Globus pallidus (tissue), 1 donor: ENCODE measurements at regions not wholly inside any gene's neighbourhood (a gene's known extent, or its start where the extent isn't known, plus 50 kb on each side); places are given as distances from the start of the nearest gene placed in this dataset.
"Not testable (repeated sequence)": the region's sequence is repeated elsewhere in the genome, so short reads cannot be mapped to it uniquely, and the experiment has no call there.

Experiments used
- DNase-seq: peaks from one replicate; pipeline ENCODE4 v3.0.0-alpha.2; 2015; ENCODE audit warnings: low spot score

DNA sequence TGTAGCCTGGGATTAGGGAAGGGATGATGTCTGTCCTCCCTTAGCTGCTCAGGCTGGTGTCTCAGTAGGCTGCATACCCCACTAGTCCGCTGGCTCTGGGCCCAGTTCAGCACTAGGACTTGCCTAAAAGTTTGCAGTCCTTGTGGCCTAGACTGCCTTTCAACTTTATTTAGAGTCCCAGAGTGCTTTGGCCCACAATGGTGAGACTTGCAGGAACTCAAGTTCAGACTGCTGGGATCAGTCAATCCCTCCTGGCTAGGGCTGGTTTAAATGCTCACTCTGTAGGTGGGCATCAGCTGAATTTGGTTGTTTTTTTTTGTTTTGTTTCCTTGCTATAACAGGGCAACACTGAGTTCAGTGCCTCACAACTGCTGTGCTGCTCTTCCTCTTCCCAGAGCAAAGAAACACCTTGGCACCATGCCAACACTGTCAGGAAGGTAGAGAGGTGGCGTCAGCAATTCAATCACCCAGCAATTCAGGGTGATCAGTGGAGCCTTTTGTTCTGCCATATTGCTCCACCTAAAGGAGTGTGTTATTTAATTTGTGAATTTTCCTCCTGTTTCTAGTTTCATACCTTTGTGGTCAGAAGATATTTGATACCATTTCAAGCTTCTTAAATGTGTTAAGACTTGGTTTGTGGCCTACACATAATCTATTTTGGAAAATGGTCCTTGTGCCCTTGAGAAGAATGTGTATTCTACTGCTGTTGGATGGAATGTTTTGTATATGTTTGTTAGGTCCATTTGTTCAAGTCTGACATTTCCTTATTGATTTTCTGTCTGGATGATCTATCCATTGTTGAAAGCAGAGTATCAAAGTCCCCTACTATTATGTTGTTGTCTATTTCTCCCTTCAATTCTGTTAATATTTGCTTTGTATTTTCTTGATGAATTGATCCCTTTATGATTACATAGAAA, 284.0 kb upstream of the PMFBP1 start:
- DNase-seq, result no peak

DNA sequence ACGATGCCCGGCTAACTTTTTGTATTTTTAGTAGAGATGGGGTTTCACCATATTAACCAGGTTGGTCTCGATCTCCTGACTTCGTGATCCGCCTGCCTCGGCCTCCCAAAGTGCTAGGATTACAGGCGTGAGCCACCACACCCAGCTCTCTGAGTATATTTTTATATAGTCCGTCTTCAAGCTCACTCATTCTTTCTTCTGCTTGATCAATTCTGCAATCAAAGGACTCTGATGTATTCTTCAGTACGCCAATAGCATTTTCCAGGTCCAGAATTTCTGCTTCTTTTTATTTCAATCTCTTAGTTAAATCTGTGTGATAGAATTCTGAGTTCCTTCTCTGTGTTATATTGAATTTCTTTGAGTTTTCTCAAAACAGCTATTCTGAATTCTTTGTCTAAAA, 281.9 kb upstream of the PMFBP1 start:
- DNase-seq, result not testable (repeated sequence)

DNA sequence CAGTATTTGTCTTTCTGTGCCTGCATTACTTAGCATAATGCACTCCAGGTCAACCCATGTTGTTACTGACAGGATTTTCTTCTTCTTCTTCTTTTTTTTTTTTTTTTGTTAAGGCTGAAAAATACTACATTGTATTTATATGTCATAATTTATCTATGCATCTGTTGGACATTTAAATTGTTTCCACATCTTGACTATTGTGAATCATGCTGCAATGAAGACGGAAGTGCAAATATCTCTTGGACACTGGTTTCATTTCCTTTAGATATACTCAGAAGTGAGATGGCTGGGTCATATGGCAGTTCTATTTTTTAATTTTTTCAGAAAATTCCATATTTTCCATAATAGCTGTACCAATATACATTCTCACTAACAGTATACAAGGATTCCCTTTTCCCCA, 272.7 kb upstream of the PMFBP1 start:
- DNase-seq, result no peak

DNA sequence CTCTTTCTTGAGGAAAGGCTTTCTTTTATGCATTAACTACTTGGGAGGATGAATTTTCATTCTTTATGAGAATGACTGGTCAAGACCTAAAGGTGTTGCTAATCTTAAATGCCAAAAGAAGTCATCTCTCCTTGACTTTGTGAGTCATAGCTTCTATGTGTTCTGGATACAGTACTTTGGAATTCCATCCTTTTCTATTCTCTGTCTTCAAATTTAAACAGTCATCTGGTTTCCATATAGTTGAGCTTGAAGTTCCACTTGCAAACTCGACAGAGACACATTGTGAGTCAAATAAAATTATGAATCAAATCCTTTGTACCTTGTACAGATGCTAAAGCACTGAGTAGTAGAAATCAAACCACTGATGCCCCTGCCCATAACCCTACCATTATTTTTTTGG, 271.9 kb upstream of the PMFBP1 start:
- DNase-seq, result no peak

DNA sequence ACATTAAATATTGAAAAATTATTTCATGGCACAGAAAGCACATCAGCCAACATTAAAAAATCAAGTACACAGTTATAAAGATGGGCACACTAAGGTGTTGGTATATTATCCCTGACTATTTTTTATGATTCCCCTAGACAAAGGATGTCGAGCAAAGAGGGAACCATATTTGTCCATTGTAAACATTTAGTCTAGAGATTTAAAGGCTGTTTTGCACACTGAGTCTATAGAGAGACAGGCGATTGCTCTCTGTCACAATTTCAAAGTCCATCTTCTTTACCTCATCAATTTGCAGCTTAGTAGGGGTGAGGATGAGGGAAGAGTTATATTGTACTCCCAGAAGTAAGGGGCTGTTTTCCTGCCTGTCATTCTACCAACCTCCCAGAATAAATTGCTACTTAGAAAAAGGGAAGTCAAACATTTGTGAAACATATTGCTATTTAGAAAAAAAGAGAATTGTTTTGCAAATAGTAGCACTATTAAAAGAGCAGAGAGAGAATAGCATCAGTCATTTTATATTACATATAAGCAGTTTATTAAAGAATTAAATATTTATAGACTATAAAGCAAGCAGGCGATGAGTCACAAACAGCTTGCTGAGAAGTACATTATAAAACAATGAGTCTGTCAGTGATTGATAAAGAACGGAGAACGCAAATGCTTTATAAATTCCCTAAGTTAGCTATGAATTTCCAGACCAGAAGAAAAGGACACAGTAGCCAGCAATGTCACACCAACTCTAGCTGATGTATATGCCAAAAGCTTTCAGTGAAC, 270.6 kb upstream of the PMFBP1 start:
- no peak for DNase-seq

DNA sequence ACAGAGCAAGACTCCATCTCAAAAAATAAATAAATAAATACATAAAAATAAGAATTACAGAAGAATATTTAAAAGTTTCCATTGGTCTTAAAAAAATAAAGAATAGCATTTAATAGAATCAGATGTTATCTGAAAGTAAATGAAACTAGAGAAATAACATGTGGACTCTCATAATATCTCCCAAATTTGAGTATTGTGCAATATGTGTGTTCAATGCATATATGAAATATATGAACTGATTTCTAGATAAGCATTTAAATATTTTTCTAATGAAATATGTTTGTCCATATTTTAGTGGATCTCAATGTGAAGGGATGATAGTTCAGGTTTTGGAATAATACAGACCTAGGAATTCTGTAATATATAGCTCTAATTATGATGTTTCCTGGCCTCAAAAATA, 265.9 kb upstream of the PMFBP1 start:
- no peak for DNase-seq

DNA sequence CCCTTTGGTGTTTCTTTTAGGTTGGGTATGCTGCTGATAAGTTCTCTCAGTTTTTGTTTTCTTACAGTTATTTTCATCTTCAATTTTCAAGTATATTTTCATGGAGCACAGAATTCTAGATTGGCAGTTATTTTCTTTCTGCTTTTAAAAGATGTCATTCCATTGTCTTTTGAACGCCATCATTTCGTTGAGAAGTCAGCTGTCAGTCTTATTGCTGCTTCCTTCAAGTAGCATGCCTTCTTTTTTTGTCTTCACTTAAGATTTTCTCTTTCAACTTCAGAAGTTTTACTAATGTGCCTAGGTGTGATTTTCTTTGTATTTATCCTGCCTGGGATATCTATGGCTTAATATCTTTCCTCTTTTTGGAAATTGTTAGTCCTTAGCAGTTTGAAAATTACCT, 262.2 kb upstream of the PMFBP1 start:
- DNase-seq, result no peak

DNA sequence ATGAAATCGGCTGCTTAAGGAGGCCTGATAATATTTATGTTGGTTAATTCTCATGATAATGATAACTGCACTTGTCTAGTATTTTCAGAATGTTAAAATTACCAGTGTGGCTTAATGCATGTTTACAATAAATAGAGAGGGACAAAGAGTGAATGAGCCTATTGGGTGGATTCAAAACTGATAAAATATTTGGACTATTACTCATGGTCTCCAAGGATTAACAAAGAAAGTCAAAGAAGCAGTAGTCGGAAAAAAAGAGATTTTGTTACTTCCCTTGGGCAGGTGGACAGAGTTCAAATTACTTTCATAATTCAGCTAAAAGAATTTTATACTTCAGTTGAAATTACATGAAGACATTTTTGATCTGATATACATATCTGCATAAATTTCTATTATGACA, 258.2 kb upstream of the PMFBP1 start:
- no peak for DNase-seq

DNA sequence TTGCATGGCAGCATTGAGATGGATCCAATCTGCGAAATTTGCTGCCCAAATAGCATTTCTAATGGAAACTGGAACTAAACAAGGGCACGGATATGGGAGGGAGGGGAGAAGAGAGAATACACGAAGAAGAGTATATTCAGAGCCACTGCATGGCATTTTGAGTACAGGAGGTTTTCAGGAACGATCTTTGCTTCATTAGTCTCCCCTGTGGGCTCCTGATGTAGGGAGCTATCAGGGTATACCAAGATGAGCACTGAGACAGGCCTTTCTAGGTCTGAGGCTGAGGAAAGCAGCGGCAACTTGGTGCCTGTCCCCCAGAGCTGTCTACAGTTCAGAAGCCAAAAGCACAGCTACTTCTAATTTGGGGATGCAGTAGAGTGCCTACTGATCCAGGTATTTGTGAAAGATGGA, 257.7 kb upstream of the PMFBP1 start:
- DNase-seq, result peak; percentile 59

DNA sequence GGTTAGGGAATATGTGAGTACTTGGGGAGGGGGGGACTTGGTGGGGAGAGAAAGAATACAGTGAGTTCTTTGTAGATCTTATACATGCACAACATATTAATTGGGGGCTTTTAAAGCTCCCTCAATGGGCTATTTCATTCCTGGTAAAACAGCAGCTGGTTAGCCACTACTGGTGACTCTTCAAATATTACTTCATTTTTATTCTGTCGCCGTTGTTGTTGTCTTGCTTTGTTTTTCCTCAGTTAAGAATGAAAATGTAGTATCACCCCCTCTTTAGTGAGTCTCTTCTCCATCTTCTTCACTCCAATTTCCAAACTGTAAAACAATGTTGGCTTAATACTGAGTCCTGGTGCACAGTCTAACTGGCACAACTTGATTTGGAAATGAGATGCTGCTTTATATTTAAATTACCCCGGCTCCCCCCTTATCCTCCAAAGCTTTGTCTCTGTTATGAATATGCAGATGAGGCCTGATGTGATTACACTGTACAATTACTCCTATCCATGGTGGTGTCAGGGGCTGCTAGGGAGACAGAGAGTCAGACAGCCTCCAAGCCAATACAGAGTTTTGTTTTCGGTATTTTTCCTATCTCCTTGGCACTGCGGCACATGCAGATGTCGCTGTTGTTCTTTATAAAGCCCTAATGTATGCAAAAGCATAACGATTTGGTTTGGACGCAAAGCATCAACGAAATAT, 256.9 kb upstream of the PMFBP1 start:
- peak; percentile 99 for DNase-seq

DNA sequence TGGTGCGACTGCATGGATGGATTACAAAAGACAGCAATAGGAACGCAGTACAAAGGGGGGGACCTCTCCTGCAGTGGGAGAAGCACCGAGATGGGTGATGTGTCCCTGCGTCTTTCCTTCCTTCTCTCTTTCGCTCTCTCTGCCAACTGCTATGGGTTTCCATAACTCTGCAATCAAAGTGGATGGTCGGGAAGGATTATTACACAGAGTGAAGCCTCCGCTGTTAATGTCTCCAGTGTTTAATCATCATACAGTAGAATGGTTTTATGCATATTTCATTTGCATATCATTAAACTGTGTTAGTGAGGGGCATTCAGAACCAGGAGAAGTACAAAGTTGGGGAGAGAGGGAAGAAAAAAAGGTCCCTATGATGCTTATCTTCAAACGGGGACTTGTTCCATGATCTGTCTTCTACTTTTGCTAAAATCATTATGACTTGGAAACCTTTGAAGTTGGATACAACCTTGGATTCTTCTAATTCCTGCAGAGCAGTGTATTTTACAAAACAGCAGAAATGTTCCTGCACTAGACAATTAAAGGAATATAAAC, 255.9 kb upstream of the PMFBP1 start:
- DNase-seq, result peak; percentile 74

DNA sequence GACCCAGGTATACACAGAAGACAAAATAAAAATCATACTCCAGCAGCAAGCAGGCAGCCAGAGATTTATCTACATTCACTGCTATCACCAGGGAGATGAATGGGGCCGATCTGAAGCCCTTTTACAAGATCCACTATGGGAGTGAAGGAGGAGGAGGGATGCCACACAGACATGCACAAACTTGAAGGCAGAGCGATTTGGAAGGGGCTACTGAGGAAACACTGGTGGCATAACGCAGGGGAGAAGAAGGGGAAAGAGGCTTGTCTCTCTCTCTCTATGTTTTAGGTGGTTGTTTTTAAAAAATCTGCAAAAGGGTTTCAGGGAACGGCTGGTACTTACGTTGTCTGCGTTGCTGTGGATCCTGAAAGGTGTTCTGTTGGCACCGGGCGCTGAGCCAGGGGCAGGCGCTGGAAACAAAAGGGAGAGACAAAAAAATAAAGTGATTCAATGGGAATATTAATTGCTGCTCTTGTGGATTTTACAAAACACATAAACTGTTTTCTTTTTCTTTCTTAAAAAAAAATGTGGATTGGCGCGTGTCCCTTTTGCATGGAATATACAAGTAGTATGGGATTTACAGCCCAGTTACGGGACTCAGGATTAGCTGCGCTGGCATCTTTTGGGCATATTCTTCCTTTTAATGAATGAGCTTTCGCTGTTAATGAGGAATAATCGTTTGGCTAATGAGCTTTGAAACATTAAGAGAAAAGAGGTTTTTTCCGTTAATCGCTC, 255.3 kb upstream of the PMFBP1 start:
- peak; percentile 84 for DNase-seq

DNA sequence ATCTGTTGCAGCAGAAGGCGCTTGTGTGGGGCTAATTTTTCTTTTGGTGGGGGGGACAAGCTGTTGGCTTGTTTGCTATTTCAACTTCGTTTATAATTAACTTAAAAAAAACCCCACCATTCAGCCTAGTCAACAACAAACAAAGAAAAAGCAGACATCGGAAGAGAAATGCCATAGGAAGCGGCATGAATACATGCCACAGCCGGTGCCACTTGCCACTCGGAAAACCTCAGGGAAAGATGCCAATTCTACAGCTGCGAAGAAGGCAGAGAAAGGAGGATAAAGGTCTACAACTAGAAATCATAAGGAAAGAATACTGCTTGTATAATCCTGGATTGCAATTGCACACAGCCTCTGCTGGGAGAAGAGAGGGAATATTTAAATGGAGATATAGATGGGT, 254.4 kb upstream of the PMFBP1 start:
- peak; percentile 69 for DNase-seq

DNA sequence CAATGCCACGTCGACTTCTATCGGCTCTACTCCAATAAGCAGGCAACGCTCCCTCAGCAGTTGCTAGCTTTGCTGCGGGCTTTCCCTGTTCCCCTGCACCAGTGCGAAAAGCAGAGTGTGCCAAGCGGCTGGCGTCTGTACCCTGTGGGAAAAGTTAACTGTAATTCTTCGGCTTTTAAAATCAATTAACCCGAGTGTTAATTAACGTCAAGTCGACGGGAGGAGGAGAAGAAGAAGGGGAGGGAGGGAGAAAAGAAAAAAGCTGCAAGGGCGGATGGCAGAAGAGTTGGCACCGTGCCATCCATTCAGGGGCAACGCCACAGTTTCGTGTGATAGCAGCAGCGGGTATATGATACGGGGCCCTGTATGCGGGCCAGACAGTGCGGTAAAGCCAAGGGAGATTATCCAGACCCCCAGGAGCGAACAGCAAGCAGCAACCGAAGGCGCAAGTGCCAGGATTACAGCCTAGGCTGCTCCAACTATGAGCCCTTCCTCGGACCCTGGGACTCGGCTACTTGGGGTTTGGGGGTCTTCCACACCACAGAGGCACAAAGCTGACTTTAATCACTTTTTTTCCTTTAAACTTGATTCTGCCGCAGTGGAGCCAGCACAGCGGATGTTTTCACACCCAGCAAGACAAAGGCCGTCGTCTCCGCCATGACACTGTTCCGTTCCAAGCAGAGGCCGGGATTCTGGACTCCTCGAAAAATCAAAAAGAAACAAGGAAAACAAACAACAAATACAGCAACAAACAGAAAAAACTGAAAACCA, 253.8 kb upstream of the PMFBP1 start:
- DNase-seq, result peak; percentile 86

DNA sequence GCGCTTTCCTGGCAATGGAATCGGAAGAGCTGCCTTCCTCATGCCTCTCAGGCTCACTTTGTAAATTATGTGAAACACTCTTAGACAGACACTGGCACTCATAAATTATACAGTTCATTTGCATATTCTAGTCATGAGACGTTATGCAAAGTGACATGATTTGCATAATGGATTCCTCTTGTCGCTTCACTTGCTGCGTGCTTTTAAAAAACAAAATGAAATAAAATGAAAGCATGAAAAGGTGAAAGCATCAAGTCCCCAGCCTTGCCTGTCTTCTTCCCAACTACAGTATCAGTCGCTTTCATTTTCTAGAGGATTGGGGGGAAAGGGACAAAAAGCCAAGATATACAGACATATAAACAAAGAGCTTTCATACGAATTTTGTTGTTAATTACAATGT, 252.8 kb upstream of the PMFBP1 start:
- DNase-seq, result peak; percentile 78

DNA sequence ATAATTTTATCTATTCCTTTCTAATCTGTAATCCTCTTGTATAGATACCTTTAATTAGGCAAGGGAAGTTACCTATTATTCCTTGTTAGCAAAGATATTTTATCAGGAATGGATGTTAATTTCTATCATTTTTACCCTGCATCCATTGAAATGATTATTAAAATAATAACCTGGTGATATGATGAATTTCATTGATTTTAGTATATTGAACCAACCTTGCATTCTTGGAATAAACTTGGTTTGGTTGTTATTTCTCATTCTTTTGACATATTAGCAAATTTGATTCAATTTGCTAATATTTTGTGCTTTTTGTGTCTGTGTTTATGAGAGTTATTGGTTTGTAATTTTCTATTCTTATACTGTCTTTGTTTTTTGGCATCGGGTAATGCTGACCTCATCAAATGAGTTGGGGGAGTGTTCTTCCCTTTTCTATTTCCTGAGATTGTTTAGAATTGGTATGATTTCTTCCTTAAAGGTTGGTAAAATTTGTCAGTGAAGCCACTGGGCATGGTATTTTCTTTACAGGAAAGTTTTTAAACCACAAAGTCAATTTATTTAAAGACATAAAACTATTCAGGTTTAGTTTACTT, 250.4 kb upstream of the PMFBP1 start:
- no peak for DNase-seq

DNA sequence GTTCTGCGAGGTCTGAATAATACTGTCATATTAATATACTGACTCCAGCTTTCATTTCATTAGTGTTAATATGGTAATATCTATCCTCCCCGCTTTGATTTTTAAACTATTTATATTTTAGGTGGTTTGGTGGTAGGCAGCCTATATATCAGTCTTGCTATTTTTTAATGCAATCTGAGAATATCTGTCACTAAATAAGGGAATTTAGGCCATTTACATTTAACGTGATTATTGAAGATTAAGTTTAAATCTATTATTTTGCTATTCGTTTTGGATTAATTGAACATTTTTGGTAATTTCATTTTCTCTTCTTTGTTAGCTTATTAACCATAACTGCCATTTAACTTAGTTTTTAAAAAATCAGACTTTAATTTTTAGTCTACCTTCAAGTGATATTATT, 247.7 kb upstream of the PMFBP1 start:
- DNase-seq, result no peak

DNA sequence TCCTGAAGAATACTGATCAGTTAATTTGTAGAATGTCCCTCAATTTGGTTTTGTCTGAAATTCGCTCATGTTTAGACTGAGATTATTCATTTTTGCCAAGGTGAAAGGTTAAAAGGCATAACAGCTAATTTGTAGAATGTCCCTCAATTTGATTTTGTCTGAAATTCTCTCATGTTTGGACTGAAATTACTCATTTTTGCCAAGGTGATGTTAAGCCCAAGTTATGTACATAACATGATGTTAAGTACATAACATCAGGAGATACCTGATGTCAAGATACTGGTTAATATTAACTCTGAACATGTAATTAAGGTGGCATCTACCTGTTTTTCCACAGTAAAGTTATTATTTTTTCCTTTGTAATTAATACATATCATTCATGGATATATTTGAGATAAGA, 243.4 kb upstream of the PMFBP1 start:
- no peak for DNase-seq

DNA sequence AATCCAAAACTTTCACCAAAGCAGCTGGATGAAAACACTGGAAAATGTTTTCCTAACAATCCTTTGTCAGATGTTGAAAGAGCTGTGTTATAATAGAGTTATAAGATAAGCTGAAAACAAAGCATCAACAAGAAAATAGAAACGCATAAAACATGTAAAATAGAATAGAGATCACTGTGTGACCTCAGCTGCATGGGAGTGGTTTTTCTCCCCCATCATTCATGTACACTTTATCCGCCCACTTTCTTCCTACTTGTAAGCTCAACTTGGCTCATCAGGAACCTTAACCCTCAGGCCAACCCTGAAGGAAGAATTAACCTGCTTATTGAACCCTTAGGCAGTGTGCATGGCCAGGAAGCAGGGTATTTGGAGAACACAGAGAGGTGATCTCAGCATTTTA, 238.5 kb upstream of the PMFBP1 start:
- DNase-seq, result no peak

DNA sequence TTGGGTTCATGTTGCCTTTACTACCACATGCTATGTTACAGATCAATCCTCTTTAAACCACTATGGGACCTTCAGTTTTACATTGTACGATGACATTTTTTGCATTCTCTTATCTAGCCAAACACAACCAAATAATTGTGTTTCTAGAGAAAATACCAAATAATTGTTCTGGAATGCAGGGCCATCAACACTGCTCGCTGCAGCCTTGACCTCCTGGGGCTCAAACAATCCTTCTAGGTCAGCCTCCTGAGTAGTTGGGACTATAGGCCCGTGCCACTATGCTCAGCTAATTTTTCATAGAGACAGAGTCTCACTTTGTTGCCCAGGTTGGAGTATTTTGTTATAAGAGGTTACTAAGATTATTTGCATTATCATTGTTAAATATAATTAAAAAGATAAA, 237.5 kb upstream of the PMFBP1 start:
- DNase-seq, result no peak

DNA sequence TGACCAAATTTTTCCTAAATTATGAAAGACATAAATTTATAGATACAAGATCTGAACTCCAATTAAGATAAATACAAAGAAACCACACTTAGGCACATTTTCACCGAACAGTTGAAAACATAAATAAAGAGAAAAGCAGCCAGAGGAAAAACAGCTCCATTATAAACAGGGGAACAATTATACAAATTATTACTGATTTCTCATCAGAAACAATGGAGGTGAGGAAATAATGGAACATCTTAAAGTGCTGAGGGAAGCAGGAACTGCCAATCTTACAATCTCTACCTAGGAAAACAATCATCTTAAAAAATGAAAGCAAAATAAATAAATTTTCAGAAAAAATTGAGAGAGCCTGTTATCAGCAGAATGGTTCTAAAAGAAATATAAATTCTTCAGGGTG, 234.4 kb upstream of the PMFBP1 start:
- no peak for DNase-seq
